Hypothalamus (tissue), 51 donors: ENCODE measurements at regions not wholly inside any gene's neighbourhood (a gene's known extent, or its start where the extent isn't known, plus 50 kb on each side); places are given as distances from the start of the nearest gene placed in this dataset.
"Not testable (repeated sequence)": the region's sequence is repeated elsewhere in the genome, so short reads cannot be mapped to it uniquely, and the experiment has no call there.

Experiments used
- DNase-seq, 51 donors: peaks; one replicate each; lab custom pipeline; 2025; lab: John Stamatoyannopoulos, UW

- DNase-seq: not testable (repeated sequence)
Measured at GRCh38 chr3:82428821-82429220, 667.4 kb upstream of the GBE1 start.

- DNase-seq: no peak
Measured at GRCh38 chr3:82424031-82424339, 662.5 kb upstream of the GBE1 start.

- no peak for DNase-seq
Measured at GRCh38 chr3:82423268-82424030, 662.0 kb upstream of the GBE1 start.

GRCh38 chr3:82416830-82417229 is 655.4 kb upstream of the GBE1 start:
- DNase-seq: no peak

- no peak for DNase-seq
Measured at GRCh38 chr3:82416349-82416748, 654.9 kb upstream of the GBE1 start.

GRCh38 chr3:82413171-82413570 is 651.7 kb upstream of the GBE1 start:
- DNase-seq: no peak

GRCh38 chr3:82410366-82410765 is 648.9 kb upstream of the GBE1 start:
- DNase-seq: no peak

GRCh38 chr3:82409842-82410241 is 648.4 kb upstream of the GBE1 start:
- no peak for DNase-seq

- DNase-seq: no peak
Measured at GRCh38 chr3:82392203-82392775, 630.8 kb upstream of the GBE1 start.

- no peak for DNase-seq
Measured at GRCh38 chr3:82390868-82391267, 629.4 kb upstream of the GBE1 start.

- no peak for DNase-seq
Measured at GRCh38 chr3:82386647-82387046, 625.2 kb upstream of the GBE1 start.

- DNase-seq: no peak
Measured at GRCh38 chr3:82384181-82384580, 622.7 kb upstream of the GBE1 start.

- DNase-seq: no peak
Measured at GRCh38 chr3:82382831-82383230, 621.4 kb upstream of the GBE1 start.

GRCh38 chr3:82378392-82378791 is 616.9 kb upstream of the GBE1 start:
- no peak for DNase-seq

- no peak for DNase-seq
Measured at GRCh38 chr3:82376883-82377282, 615.4 kb upstream of the GBE1 start.

GRCh38 chr3:82373833-82374232 is 612.4 kb upstream of the GBE1 start:
- DNase-seq: not testable (repeated sequence)

- DNase-seq: no peak
Measured at GRCh38 chr3:82364827-82365226, 603.4 kb upstream of the GBE1 start.

GRCh38 chr3:82363131-82363530 is 601.7 kb upstream of the GBE1 start:
- DNase-seq: no peak

GRCh38 chr3:82355228-82355627 is 593.8 kb upstream of the GBE1 start:
- no peak for DNase-seq

- no peak for DNase-seq
Measured at GRCh38 chr3:82354228-82354627, 592.8 kb upstream of the GBE1 start.

- DNase-seq: no peak
Measured at GRCh38 chr3:82353306-82354171, 592.1 kb upstream of the GBE1 start.

GRCh38 chr3:82347585-82347984 is 586.1 kb upstream of the GBE1 start:
- DNase-seq: no peak
